IMR-90 (cell line): ENCODE measurements at regions not wholly inside any gene's neighbourhood (a gene's known extent, or its start where the extent isn't known, plus 50 kb on each side); places are given as distances from the start of the nearest gene placed in this dataset.

Experiments
- ATAC-seq: fragments of 200-7000 bp; cut with Tn5 transposase; 2 replicates; pipeline ENCODE4 v1.9.1; 2020; ENCODE audit warnings: low read depth, mild to moderate bottlenecking, moderate library complexity
- BruUV-seq: library from RNA; stranded (reverse); fragments of 400-500 nt; replicated peaks from 2 replicates; lab custom pipeline; 2021; lab: Mats Ljungman, UMichigan
- CTCF ChIA-PET: fragments of 300-600 bp; formaldehyde crosslinking; extraction: SDS; loops from one replicate; lab custom pipeline; 2021; ENCODE audit warnings: antibody characterized with exemption; lab: Yijun Ruan, JAX
- POLR2A ChIA-PET: fragments of 300-600 bp; sonication (Branson Sonifier 250); formaldehyde crosslinking; loops from one replicate; lab custom pipeline; 2022; ENCODE audit warnings: antibody characterized with exemption; ENCODE audit not compliant: unreplicated experiment; lab: Charles Lee
- DNase-seq: peaks from one replicate; pipeline ENCODE4 v3.0.0; 2013
- H2AFZ ChIP-seq: replicated peaks from 2 replicates; pipeline ENCODE3; 2013; ENCODE audit warnings: low read length, mild to moderate bottlenecking; ENCODE audit not compliant: poor library complexity
- H2AK5ac ChIP-seq: 2 replicates; pipeline ENCODE4 v1.6.1; 2013; ENCODE audit warnings: low read depth, low read length, inconsistent platforms
- H2AK9ac ChIP-seq: replicated peaks from 2 replicates; pipeline ENCODE3; 2013; ENCODE audit warnings: mild to moderate bottlenecking, low read depth, low read length, moderate library complexity; ENCODE audit not compliant: poor library complexity
- H2BK120ac ChIP-seq: 2 replicates; pipeline ENCODE4 v1.6.1; 2013; ENCODE audit warnings: low read depth, low read length, inconsistent platforms
- H2BK15ac ChIP-seq: 3 replicates; pipeline ENCODE4 v1.6.1; 2013; ENCODE audit warnings: low read depth, low read length, inconsistent platforms
- H2BK20ac ChIP-seq: 2 replicates; pipeline ENCODE4 v1.6.1; 2013; ENCODE audit warnings: low read depth, mild to moderate bottlenecking, inconsistent platforms, low read length, moderate library complexity
- H2BK5ac ChIP-seq: 2 replicates; pipeline ENCODE4 v1.6.1; 2013; ENCODE audit warnings: mild to moderate bottlenecking, low read depth, low read length, inconsistent platforms; ENCODE audit not compliant: poor library complexity, severe bottlenecking
- H3K14ac ChIP-seq: replicated peaks from 2 replicates; pipeline ENCODE4 v1.6.1; 2013; ENCODE audit warnings: low read depth, low read length, inconsistent platforms
- H3K18ac ChIP-seq: 2 replicates; pipeline ENCODE4 v1.6.1; 2013; ENCODE audit warnings: low read depth, low read length, control low read depth
- H3K23ac ChIP-seq: 2 replicates; pipeline ENCODE4 v1.6.1; 2013; ENCODE audit warnings: low read depth, low read length, inconsistent platforms
- H3K27ac ChIP-seq: 2 replicates; pipeline ENCODE4 v1.5.1; 2013; ENCODE audit warnings: mild to moderate bottlenecking, control low read depth, low read length; ENCODE audit not compliant: insufficient read depth
- H3K27me3 ChIP-seq: 2 replicates; pipeline ENCODE4 v1.6.1; 2013; ENCODE audit warnings: low read length; ENCODE audit not compliant: control insufficient read depth, insufficient read depth
- H3K36me3 ChIP-seq: 2 replicates; pipeline ENCODE4 v1.6.1; 2013; ENCODE audit warnings: low read length, mixed read lengths; ENCODE audit not compliant: control insufficient read depth, insufficient read depth
- H3K4ac ChIP-seq: 2 replicates; pipeline ENCODE4 v1.6.1; 2013; ENCODE audit warnings: low read depth, low read length, inconsistent platforms
- H3K4me1 ChIP-seq: 2 replicates; pipeline ENCODE4 v1.6.1; 2013; ENCODE audit warnings: low read length, mixed read lengths; ENCODE audit not compliant: control insufficient read depth, insufficient read depth
- H3K4me2 ChIP-seq: 2 replicates; pipeline ENCODE4 v1.6.1; 2013; ENCODE audit warnings: low read depth, mild to moderate bottlenecking, control low read depth, low read length, moderate library complexity
- H3K4me3 ChIP-seq: 2 replicates; pipeline ENCODE4 v1.5.1; 2013; ENCODE audit warnings: low read depth, mild to moderate bottlenecking, control low read depth, low read length, moderate library complexity; ENCODE audit not compliant: insufficient read depth
- H3K56ac ChIP-seq: 2 replicates; pipeline ENCODE4 v1.6.1; 2013; ENCODE audit warnings: low read length, inconsistent platforms; ENCODE audit not compliant: insufficient read depth; ENCODE audit errors: extremely low read depth
- H3K79me1 ChIP-seq, 2 experiments: 2 replicates each; pipeline ENCODE4 v1.6.1; 2013; ENCODE audit warnings: low read length in 2 of 2, inconsistent platforms in 1 of 2, low read depth in 1 of 2
- H3K9ac ChIP-seq: 2 replicates; pipeline ENCODE4 v1.6.1; 2013; ENCODE audit warnings: low read depth, low read length, control low read depth
- H3K9me1 ChIP-seq: 2 replicates; pipeline ENCODE4 v1.6.1; 2013; ENCODE audit warnings: low read length, inconsistent platforms; ENCODE audit not compliant: insufficient read depth
- H3K9me3 ChIP-seq: 2 replicates; pipeline ENCODE4 v1.6.1; 2013; ENCODE audit warnings: low read length; ENCODE audit not compliant: control insufficient read depth, insufficient read depth
- H4K20me1 ChIP-seq: 2 replicates; pipeline ENCODE4 v1.6.1; 2013; ENCODE audit warnings: low read length, inconsistent platforms; ENCODE audit not compliant: insufficient read depth
- H4K5ac ChIP-seq: 2 replicates; pipeline ENCODE4 v1.6.1; 2013; ENCODE audit warnings: mild to moderate bottlenecking, low read depth, low read length, control low read depth
- H4K8ac ChIP-seq, 2 experiments: 2 replicates each; pipeline ENCODE4 v1.6.1; 2013; ENCODE audit warnings: low read depth in 2 of 2, low read length in 2 of 2, control low read depth in 1 of 2, inconsistent platforms in 1 of 2
- H4K91ac ChIP-seq: 2 replicates; pipeline ENCODE4 v1.6.1; 2013; ENCODE audit warnings: low read depth, low read length, inconsistent platforms; ENCODE audit not compliant: insufficient read depth
- FOS ChIP-seq: fragments of 150-350 bp; IDR thresholded peaks from 2 replicates; pipeline ENCODE4 v1.6.1; 2016; ENCODE audit warnings: low read depth, low read length
- NFE2L2 ChIP-seq: fragments of 150-350 bp; IDR thresholded peaks from 2 replicates; pipeline ENCODE4 v1.6.1; 2016; ENCODE audit warnings: low read depth, mild to moderate bottlenecking, low read length
- WGBS, 2 experiments: methylation state at CpG; one replicate each; pipeline versions ENCODE4 v1.1.5 to v1.1.7; 2013; ENCODE audit warnings: missing lambda C conversion rate in 2 of 2; ENCODE audit not compliant: insufficient read length in 1 of 2; ENCODE audit errors: extremely low coverage in 2 of 2; 5-methylcytosine and 5-hydroxymethylcytosine counted together
- dilution Hi-C: fragments of 300-500 bp; cut with HindIII; formaldehyde crosslinking; loops from one replicate; pipeline ENCODE4 v1.14.3; 2018; ENCODE audit warnings: low sequenced_read_pairs; ENCODE audit not compliant: unreplicated experiment
- in situ Hi-C: fragments of 300-500 bp; cut with MboI; formaldehyde crosslinking; loops from 3 replicates; pipeline ENCODE4 v1.14.3; 2019; ENCODE audit warnings: low sequenced_read_pairs, inconsistent platforms, mixed read lengths
- intact Hi-C: fragments of 100-400 bp; cut with micrococcal nuclease; formaldehyde crosslinking; loops from 2 replicates; pipeline ENCODE4 v1.10.0; 2022

GRCh38 chr10:47206449-47207280, 93.3 kb upstream of the GDF10 start:
- Histone ChIP-seq H3K4ac (no peak overlapping the region), H4K8ac (no peak overlapping the region), H3K9ac (no peak overlapping the region), H2BK20ac (no peak overlapping the region), H3K4me2 (no peak overlapping the region), H3K14ac (no peak overlapping the region), H3K27me3 (peaks cover 2% of the 10 kb centered on the region), H3K36me3 (no peaks in the 10 kb centered on the region), H2AK5ac (no peak overlapping the region), H3K56ac (no peak overlapping the region), H3K9me3 (no peaks in the 10 kb centered on the region), H4K5ac (no peak overlapping the region), H3K18ac (no peak overlapping the region), H3K4me3 (no peak overlapping the region), H2BK120ac (no peak overlapping the region), H2AFZ (no peak overlapping the region), H2BK15ac (no peak overlapping the region), H2AK9ac (no peak overlapping the region), H3K23ac (no peak overlapping the region), H3K4me1 (no peaks in the 10 kb centered on the region), H3K9me1 (no peaks in the 10 kb centered on the region), H3K79me1 (no peaks in the 10 kb centered on the region), H3K27ac (no peak overlapping the region), H2BK5ac (no peak overlapping the region), H4K91ac (no peak overlapping the region), H4K20me1 (no peaks in the 10 kb centered on the region)
- in situ Hi-C loops (no loop called here), dilution Hi-C loops (no loop called here), intact Hi-C loops (no loop called here)
- WGBS, 2 experiments: no CpG with 5 or more reads among the region's 3 CpGs
- no peak for TF ChIP-seq NFE2L2
- TF ChIP-seq FOS: no peak
- POLR2A ChIA-PET: no interaction called here
- BruUV-seq: no TSS peak
- DNase-seq (no peak), ATAC-seq (no peak)
- CTCF ChIA-PET: no interaction called here
